22Rv1 (cell line): ENCODE measurements at regions not wholly inside any gene's neighbourhood (a gene's known extent, or its start where the extent isn't known, plus 50 kb on each side); places are given as distances from the start of the nearest gene placed in this dataset.

Experiments used
- ZFX ChIP-seq: fragments of 450-650 bp; IDR thresholded peaks from 2 replicates; pipeline ENCODE4 v1.6.1; 2017; ENCODE audit warnings: antibody characterized with exemption, borderline replicate concordance
- TF ChIP-seq, protein P1 (sequence below): fragments of 450-650 bp; IDR thresholded peaks from 2 replicates; pipeline ENCODE4 v1.5.1; 2017; ENCODE audit warnings: mild to moderate bottlenecking

DNA sequence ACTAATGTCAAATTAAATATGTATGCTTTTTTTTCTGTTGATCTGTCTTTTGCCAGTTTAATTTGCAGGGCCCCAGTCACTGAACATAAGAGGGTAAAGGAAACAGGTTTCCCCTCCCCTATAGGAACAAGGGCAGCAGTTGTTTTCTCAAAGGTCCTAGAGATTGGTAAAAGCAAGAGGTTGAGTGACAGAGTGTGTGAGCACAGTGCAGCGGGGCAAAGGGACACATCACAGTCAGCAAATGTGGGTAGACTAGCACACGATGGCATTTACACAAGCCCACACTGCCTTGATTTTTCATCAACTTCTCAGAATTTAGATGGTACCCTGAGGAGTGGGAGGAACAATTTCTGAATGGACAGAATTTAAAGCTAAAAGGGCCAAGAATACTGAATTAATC is 138.7 kb upstream of the MYLIP start:
- TF ChIP-seq, protein P1, sequence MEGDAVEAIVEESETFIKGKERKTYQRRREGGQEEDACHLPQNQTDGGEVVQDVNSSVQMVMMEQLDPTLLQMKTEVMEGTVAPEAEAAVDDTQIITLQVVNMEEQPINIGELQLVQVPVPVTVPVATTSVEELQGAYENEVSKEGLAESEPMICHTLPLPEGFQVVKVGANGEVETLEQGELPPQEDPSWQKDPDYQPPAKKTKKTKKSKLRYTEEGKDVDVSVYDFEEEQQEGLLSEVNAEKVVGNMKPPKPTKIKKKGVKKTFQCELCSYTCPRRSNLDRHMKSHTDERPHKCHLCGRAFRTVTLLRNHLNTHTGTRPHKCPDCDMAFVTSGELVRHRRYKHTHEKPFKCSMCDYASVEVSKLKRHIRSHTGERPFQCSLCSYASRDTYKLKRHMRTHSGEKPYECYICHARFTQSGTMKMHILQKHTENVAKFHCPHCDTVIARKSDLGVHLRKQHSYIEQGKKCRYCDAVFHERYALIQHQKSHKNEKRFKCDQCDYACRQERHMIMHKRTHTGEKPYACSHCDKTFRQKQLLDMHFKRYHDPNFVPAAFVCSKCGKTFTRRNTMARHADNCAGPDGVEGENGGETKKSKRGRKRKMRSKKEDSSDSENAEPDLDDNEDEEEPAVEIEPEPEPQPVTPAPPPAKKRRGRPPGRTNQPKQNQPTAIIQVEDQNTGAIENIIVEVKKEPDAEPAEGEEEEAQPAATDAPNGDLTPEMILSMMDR = no peak
- no peak for TF ChIP-seq ZFX
